Head of caudate nucleus (tissue), 42 donors: ENCODE measurements at regions not wholly inside any gene's neighbourhood (a gene's known extent, or its start where the extent isn't known, plus 50 kb on each side); places are given as distances from the start of the nearest gene placed in this dataset.
A peak's percentile ranks its signal among the peaks of the same experiment; 100 is the strongest.

Source experiments
- DNase-seq, 42 donors: peaks; one replicate each; pipeline versions ENCODE4 v3.0.0 to v3.0.0-alpha.2; 2020 to 2021; ENCODE audit warnings: mixed read lengths in 7 of 42
- intact Hi-C: fragments of 100-400 bp; cut with DNase I; formaldehyde crosslinking; loops from one replicate; pipeline ENCODE4 v1.15.0; 2022

DNA sequence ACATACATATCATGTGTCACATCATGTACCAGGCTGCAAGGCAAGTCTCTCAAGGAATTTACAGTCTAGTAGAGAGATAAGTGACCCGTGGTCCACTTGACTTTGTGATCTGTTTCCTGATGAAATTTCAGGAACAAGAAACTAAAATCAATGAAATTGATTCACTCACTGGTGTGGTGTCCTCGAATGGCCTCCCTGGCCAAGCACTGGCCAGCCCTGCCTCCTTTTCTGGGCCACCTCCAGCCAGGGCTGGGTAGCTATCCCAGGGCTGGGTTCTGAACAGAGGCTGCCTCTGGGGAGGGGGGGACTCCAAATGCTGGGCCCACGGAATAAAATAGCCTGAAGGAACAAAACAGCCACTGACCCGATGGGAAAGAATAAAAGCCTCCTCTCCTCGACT lies 182.2 kb downstream of the HERPUD2 start:
- intact Hi-C loops: no loop called here
- DNase-seq: peak in 9 of 42 donors; percentile 3 to 28 (median 18)

DNA sequence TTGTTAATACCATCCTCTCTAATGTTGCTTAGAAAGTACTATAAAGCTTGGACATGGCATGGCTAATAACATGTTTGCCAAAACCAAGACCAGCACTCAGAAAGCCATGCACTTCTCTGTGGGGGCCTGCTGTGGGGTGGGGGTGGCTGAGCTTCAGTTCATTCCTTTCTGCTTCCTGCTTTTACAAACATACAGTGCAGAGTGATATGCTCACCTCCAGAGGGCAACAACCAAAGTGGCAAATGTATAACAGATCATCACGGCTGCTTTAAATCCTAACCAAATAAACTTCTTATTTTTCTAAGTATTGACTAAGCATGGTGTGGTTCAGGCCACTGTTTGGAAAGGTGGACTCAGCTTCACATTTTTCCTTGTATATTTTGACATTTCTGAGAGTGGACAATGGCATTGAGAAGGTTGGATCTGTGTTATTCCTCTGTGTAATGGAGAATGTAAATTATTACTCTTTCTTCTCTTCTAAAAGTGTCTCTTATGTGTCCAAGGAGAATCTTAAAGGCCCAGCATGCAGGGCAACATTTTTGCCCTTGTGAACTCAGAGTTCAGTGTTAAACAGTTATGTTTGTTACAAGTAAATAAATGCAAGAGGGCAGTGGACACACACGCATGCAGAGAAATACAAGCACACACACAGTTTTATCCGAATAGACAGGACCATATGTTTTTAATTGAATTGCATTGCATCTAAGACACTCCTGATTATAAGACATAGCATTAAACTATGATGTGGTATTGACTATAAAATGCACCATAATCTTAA lies 186.1 kb downstream of the HERPUD2 start:
- intact Hi-C loops: no loop called here
- DNase-seq: no peak

DNA sequence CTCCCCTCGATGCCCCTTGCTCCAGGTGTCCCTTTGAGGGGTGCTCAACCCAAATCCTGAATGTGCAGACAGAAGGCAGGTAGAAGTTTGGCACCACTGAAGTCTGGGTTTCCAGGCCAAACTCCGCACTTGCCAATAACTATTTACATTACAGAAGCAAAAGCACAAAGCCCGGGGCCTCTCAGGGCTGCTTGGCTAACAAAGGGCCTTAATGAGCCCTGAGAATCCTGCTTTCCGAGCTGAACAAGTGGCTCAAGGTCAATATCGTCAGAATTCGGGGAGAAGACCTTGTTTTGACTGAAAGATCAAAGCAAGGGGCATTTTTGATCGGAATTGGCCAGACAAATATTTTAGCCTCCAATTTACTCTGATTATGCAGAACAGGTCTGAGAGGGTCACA lies 189.9 kb downstream of the HERPUD2 start:
- intact Hi-C loops: no loop called here
- DNase-seq: no peak

DNA sequence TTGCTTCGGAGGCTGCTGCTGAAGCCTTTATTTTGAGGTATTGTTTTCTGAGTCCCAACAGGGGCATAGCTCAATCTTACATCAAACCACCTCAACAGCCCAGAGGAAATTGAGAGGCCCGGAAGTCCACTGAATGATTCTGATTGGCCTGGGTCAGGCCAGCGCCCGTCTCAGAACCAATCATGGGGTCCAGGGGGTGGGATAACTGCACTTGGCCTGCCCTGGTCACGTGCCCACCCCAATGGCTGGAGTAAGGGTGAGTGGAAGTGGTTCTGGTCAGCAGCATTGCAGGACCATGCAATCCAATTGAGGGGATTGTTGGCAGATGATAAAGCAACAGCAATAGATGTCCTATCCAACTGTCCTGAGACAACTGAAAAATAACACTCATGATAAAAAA lies 190.6 kb downstream of the HERPUD2 start:
- intact Hi-C loops: no loop called here
- no peak for DNase-seq

DNA sequence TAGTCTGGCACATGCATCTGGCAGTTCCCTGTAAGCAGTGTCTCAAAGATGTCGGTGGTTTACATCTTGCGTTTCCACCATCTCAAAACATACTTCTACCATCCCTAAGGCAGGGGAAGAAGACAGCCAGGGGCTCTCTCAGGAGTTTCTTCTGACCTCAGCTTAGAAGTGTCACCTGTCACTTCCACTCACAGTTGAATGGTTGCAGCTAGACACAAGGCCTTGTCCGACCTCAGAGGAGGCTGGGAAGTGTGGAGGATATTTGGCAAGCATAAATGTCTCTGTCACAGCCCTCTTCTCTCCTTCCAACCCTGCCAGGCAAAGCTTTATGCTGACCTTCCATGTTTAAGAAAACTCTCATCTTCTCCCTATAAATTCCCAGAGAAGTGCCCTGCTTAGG lies 193.3 kb downstream of the HERPUD2 start:
- intact Hi-C loops: no loop called here
- no peak for DNase-seq

DNA sequence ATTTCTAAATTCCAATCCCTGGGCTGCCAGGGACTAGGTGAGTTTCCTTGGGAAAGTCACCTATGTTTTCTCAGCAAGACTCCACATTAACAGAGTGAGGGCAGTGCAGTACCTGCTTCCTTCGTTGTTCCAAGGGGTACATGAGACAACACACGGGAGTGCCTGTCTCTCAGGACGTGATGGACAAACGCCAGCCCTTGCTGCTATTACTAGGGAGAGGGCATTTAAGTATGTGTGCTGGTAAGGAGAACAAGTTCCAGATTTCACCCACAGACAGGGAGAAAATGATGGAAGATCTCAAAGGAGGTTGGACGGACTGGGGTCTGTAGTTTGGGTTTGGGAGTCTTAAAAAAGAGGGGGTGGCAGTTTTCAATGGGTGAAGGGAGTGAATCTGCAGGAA lies 195.7 kb downstream of the HERPUD2 start:
- intact Hi-C loops: no loop called here
- DNase-seq: no peak

DNA sequence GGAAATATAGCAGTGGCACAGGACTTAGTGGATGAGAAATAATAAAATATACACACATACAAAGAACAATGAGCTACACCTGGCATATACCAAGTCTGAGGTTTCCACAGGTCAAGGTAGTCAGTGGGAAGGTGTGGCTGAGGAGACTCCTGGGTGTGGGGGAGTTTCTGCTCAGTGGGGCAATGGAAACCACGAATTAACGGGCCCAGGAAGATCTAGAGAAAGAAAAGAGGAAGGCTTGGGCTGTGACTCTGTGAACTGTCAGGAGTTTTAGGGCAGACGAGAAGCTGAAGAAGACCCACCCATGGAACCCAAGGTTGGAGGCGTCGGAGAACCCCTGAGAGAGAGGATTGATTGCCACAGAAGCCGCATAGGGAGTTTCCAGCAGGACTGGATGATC lies 196.5 kb downstream of the HERPUD2 start:
- intact Hi-C loops: no loop called here

DNA sequence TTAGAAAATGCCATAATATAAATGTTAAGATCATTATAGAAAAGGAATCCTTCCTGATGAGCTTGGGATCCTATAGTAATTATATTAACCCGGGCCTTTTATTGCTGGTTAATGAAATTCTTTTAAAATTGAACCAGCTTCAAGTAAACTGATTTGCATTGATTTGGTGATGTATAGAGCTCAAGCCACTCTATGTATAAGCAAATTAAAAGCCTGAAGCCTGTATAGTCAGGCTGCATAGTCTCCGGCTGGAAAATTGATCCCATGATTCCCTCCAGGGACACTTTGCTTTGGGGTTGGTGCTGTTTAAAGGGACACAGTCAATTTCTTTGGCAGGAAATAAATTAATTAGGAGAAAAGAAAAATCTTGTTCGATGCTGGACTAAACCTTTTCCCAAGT lies 199.1 kb downstream of the HERPUD2 start:
- no peak for DNase-seq
- intact Hi-C loops: no loop called here

More for the DNA sequence above, 196.5 kb downstream of the HERPUD2 start:
- no peak for DNase-seq

DNA sequence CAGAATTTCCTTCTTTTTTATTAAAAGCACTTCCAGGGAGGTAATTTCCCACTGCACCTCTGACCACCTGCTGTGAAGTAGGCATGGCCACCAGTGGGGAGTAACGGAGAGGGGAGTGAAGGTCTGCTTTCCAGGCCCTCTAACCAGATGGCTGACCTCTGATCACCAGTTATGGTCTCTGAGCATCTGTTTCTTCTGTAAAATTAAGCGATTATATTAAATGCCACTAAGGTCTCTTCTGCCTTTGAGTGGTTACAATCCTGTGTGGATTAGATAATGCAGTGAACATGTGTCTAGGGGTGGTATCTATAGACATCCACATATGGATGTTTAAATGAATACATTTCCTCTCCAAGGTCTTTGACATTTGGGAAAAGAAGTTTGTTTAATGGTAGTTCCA lies 199.6 kb downstream of the HERPUD2 start:
- intact Hi-C loops: no loop called here

DNA sequence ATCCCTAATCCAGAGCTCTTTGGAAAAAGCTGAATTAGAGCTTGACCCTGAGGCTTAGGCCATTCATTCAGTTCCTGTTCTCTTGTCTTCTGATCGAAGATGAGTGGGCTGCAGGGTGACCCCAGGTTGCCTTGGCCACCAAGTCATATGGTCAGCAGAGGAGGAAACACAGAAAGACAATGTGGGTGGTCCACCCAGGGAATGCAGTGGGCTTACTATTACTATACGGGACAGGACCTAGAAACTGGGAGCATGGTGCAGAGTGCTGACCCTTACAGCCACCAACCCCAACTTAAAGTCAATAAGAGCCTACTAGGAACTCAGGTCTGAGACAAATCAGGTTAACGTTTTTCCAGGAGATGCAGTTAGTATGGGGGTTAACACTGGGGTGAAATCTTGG lies 200.5 kb downstream of the HERPUD2 start:
- intact Hi-C loops: no loop called here

More for the DNA sequence above, 199.6 kb downstream of the HERPUD2 start:
- no peak for DNase-seq

DNA sequence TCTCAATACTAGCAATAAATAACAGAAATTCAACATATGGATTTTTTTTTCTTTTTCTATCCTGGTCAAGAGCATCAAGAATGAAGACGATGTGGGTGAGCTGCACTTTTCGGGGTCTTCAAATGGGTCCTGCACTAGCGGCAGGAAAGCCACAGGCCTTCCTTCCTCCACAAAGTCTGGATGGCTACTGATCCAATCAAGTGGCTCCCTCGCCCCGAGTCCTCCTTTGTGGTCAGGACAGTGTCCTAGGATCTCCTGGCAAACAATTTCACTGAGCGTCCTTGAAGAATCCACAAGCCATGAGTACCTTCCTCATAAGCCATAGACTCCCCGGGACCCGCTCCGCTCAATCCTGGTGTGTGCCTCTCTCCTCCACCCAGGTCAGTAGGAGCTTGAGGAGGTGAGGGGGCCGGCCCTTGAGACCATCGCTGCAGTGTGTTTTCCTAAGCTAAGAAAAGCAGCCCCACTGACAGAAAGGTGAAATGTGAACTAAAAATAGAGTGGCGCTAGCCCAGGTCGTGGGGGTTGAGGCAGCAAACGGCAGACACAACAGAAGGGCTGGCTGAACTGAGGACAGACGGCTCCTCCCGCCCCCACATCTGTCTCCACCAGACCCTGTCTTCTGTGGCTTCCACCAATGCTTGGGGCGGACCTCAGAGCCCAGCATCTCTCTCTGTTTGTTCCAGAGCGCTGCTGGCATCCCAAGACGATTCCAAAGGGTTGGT lies 202.3 kb downstream of the HERPUD2 start:
- intact Hi-C loops: no loop called here
- no peak for DNase-seq

More for the DNA sequence above, 200.5 kb downstream of the HERPUD2 start:
- DNase-seq: no peak

DNA sequence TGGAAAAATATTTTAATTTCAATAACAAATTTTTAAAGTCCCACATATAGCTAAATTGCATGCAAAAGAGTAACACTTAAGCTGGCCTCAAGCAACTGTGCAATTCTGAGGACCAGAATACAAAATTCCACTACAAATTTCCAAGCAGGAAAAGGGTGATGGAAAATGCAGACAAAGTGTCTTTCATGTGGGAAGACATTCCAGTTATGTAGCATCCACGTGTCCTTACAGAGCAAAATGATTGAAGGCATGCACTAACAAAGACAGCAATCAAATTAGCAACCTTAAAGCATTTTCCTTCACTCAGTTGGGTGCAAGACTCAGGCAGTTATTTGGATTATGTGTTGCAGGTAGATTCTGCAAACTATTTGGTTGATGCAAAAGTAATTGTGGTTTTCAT lies 203.7 kb downstream of the HERPUD2 start:
- intact Hi-C loops: no loop called here

DNA sequence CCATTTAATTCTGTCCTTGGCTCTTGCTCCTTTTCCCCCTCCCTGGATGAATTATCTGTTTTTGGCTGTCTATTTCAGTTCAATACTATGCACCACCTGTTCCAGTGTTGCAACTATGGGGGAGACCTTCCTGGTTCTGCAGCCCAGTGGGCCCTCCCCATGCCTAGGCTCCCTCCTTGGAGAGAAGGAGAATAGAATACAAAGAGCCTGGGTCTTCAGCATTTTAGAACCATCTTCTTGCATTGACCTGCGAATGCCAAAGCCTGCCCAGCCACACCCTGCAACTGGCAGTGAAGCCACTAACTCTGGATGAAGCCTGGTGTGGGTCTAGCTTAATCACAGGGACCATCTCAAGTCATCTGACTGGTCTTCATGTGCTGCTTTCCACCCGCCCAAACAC lies 207.1 kb downstream of the HERPUD2 start:
- no peak for DNase-seq
- intact Hi-C loops: no loop called here

More for the DNA sequence above, 203.7 kb downstream of the HERPUD2 start:
- DNase-seq: no peak

DNA sequence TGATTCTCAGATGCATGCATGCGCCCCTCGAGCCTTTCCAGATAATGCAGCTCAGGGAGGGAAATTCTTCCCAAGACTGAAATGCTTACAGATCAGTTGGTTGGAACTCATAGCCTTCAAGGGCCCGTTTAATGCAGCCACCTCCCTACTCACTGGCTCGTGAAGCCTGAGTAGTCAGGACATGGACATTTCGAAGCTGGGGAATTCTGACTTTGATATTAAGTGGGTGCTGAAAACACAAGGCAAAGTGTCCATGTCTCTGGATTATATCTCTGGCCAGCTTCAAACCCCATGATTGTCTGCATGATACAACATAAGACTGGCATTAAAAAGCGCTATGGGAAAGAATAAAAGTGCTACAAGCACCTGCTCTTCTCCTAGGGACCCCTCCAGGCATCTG lies 207.5 kb downstream of the HERPUD2 start:
- DNase-seq: no peak
- intact Hi-C loops: no loop called here

DNA sequence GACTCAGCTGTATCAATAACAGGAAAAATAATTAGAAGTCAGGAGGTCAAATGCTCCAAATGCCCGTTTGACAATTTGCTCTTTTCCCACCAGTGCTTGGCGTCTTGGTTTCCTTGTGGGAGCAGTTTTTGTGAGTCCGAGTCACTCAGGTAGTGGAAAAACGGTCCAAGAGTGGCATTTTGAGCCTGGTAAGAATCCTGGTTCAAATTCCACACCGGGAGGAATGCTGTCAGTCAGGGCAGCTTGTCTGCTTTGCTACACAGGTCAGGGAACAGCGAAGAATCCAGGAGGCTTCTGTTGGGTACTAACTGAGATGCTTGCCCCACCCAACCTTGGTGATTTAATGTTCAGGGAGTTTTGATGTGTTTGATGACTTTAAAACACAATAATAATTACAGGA lies 209.5 kb downstream of the HERPUD2 start:
- no peak for DNase-seq
- intact Hi-C loops: no loop called here

DNA sequence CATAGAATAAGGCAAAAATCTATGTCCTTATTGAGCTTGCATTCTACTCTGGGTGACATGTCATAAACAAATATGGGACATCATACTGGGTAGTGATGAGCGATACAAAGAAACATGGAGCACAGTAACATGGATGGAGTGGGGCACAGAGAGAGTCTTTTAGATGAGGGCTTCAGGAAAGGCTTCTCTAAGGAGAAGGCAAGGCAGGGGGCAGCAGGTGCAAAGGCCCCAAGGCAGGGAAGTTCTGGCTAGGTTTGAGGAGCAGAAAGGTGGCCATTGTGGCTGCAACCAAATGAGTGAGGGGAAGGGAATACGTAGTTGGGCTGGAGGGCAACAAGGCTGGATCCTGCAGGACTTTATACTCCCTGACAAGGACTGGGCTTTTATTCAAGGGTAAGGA lies 211.4 kb downstream of the HERPUD2 start:
- no peak for DNase-seq
- intact Hi-C loops: no loop called here

DNA sequence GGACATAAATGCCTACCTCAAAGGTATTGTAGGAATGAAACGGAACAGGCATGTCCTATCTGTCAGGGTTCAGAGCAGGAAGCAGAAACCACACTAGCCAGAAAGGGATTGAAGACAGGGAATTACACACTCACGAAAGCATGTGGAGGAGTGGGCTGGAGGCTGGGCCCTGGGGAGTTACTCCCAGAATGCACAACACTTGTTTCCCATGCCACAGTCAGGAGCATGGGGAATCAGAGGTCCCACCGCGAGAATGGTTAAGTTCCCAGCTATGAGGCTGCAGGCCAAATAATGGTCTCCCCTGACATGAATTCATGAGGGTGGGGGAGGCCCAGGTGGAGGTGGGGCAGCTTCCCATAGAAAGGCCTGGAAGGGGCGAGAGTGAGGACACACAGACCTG lies 212.7 kb downstream of the HERPUD2 start:
- DNase-seq: no peak
- intact Hi-C loops: no loop called here

DNA sequence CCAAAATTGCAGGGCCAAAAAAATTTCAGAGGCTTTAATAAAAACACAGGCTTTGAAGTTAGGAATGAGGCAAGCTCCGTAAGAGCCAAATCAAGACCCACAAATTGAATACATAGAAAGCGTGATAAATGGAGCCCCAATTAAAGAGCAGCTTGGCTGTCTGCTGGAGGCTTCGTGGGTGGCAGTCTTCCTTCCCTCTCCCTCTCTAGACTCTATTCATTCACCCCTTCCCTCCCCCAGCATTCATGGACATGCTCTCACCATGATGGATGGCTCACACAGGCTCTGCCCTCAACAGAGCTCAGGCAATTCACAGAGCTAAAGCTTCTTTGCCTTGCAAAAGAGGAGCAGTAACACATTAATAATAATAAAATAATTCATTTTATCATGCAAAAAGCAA lies 214.1 kb downstream of the HERPUD2 start:
- intact Hi-C loops: no loop called here
- DNase-seq: no peak

DNA sequence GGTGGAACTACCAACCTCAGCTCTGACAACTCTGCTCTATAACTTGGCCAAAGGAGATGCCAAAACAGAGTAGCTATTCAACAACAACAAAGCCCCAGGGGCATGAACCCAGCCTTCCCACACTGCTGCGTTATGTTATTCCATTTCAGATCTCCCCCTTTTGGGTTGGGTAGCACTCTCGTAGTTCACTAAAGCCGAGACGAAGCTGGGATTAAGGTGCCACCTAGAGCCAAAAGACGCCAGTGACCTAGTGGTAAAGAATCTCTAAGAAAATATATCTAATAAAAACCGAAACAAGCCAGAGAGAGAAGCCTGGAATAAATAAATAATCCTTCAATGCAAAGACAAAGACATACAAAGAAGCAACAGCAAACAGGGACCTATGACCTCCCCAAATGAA lies 217.3 kb downstream of the HERPUD2 start:
- DNase-seq: no peak
- intact Hi-C loops: no loop called here

DNA sequence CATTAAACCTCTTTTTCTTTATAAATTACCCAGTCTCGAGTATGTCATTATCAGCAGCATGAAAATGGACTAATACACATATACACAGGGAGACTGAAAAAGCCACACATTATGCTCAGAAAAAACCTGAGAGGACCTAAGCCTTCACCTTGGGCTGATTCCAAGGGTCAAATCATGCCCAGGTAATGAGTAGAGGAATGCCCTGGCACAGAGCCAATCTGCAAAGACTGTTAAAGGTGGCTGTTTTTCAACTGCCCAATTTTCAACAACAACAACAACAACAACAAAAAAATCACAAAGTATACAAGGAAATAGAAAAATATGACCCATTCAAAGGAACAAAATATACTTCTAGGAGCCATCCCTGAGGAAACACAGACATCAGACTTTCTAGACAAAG lies 220.2 kb upstream of the TBX20 start:
- DNase-seq: no peak
- intact Hi-C loops: no loop called here

DNA sequence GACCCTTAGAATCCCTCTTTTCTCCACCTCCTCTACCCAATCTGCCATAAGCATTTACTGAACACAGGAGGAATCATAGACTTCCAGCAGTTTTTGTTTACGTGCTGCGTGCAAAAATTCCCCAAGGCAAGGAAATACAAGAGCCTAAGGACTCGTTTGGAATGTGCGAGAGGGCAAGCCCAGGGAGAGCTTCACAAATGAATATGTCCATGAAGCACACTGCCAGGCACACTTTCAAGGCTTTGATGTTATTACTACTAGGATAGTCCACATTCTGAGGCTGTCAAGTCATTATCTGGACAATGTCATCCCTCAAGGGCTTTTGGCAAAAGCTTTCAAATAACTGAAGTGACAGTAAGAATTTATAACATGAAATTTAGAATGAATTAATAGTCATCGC lies 214.7 kb upstream of the TBX20 start:
- DNase-seq: no peak
- intact Hi-C loops: no loop called here
